H1 (cell line): ENCODE measurements at regions not wholly inside any gene's neighbourhood (a gene's known extent, or its start where the extent isn't known, plus 50 kb on each side); places are given as distances from the start of the nearest gene placed in this dataset.

ENCODE experiments used
- CTCF ChIA-PET: fragments of 300-600 bp; sonication (Branson Sonifier 250); formaldehyde crosslinking; loops from one replicate; lab custom pipeline; 2021; ENCODE audit not compliant: partially characterized antibody; lab: Charles Lee
- POLR2A ChIA-PET: fragments of 300-600 bp; sonication (Branson Sonifier 250); formaldehyde crosslinking; loops from one replicate; lab custom pipeline; 2021; ENCODE audit warnings: inconsistent platforms; ENCODE audit not compliant: partially characterized antibody; lab: Charles Lee
- DNase-seq, 2 experiments: peaks; one replicate each; pipeline versions ENCODE4 v3.0.0 to v3.0.0-alpha.2; 2010 to 2022; ENCODE audit warnings: low spot score in 2 of 2, low read depth in 1 of 2, mixed read lengths in 1 of 2
- FAIRE-seq: peaks from 2 replicates; lab custom pipeline; 2011; peaks lifted over from hg19 to GRCh38; lab: Jason Lieb, UNC
- H2AFZ ChIP-seq: 2 replicates; pipeline ENCODE4 v1.8.1; 2012; ENCODE audit warnings: low read length, inconsistent platforms
- H2AK5ac ChIP-seq: 2 replicates; pipeline ENCODE4 v1.6.1; 2013; ENCODE audit warnings: low read depth, low read length
- H2BK120ac ChIP-seq: replicated peaks from 2 replicates; pipeline ENCODE3; 2013; ENCODE audit warnings: low read depth, low read length, inconsistent platforms
- H2BK12ac ChIP-seq: 2 replicates; pipeline ENCODE4 v1.6.1; 2013; ENCODE audit warnings: low read depth, low read length
- H2BK15ac ChIP-seq: 2 replicates; pipeline ENCODE4 v1.6.1; 2013; ENCODE audit warnings: low read length
- H2BK20ac ChIP-seq: 2 replicates; pipeline ENCODE4 v1.6.1; 2013; ENCODE audit warnings: low read length
- H2BK5ac ChIP-seq: 2 replicates; pipeline ENCODE4 v1.6.1; 2013; ENCODE audit warnings: low read depth, low read length
- H3K14ac ChIP-seq: 2 replicates; pipeline ENCODE4 v1.6.1; 2013; ENCODE audit warnings: inconsistent platforms; ENCODE audit not compliant: insufficient read length
- H3K18ac ChIP-seq: 2 replicates; pipeline ENCODE4 v1.6.1; 2013; ENCODE audit warnings: low read length; ENCODE audit errors: extremely low read depth
- H3K23ac ChIP-seq: 2 replicates; pipeline ENCODE4 v1.6.1; 2013; ENCODE audit warnings: inconsistent platforms; ENCODE audit not compliant: insufficient read length
- H3K23me2 ChIP-seq: 2 replicates; pipeline ENCODE4 v1.6.1; 2013; ENCODE audit warnings: low read depth, low read length
- H3K27ac ChIP-seq: 2 replicates; pipeline ENCODE4 v1.6.1; 2011; ENCODE audit warnings: low read depth, low read length, inconsistent platforms
- H3K27me3 ChIP-seq, 4 experiments: replicated peaks in 1 of 4; 1 replicate in 1 of 4; 2 replicates in 3 of 4; pipeline versions ENCODE4 v1.6.1 to v1.8.1; 2011 to 2013; ENCODE audit warnings: low read length in 3 of 4, mild to moderate bottlenecking in 3 of 4, inconsistent platforms in 2 of 4, mixed read lengths in 2 of 4, moderate library complexity in 1 of 4; ENCODE audit not compliant: control insufficient read depth in 3 of 4, insufficient read depth in 3 of 4; ENCODE audit errors: extremely low read depth in 1 of 4
- H3K36me3 ChIP-seq, 4 experiments: 2 replicates each; pipeline versions ENCODE4 v1.6.1 to v1.8.1; 2011 to 2013; ENCODE audit warnings: mild to moderate bottlenecking in 4 of 4, low read length in 3 of 4, moderate library complexity in 2 of 4, control low read depth in 1 of 4, inconsistent platforms in 1 of 4; ENCODE audit not compliant: insufficient read depth in 4 of 4, control insufficient read depth in 2 of 4
- H3K4ac ChIP-seq: replicated peaks from 2 replicates; pipeline ENCODE3; 2013; ENCODE audit warnings: low read length, low read depth, mixed read lengths, inconsistent platforms; ENCODE audit not compliant: insufficient read length
- H3K4me1 ChIP-seq, 4 experiments: replicated peaks in 1 of 4; 1 replicate in 1 of 4; 2 replicates in 3 of 4; pipeline versions ENCODE4 v1.6.1 to v1.8.1; 2011 to 2013; ENCODE audit warnings: low read length in 3 of 4, inconsistent platforms in 2 of 4, mixed read lengths in 1 of 4; ENCODE audit not compliant: insufficient read depth in 4 of 4, control insufficient read depth in 3 of 4
- H3K4me2 ChIP-seq, 2 experiments: 2 replicates each; pipeline versions ENCODE4 v1.6.1 to v1.8.1; 2011 to 2013; ENCODE audit warnings: low read depth in 2 of 2, low read length in 2 of 2, control low read depth in 1 of 2, inconsistent platforms in 1 of 2, mild to moderate bottlenecking in 1 of 2; ENCODE audit not compliant: insufficient read depth in 1 of 2
- H3K4me3 ChIP-seq, 4 experiments: fragments of 200-600, 300-600 bp in 1 of 4; sonication (generic), shearing (Covaris generic), sonication (Bioruptor Twin) in 1 of 4; 2 replicates each; pipeline versions ENCODE4 v1.5.1 to v1.8.1; 2011 to 2016; ENCODE audit warnings: low read length in 4 of 4, low read depth in 3 of 4, control low read depth in 2 of 4, inconsistent platforms in 2 of 4, mild to moderate bottlenecking in 2 of 4, mixed read lengths in 1 of 4, moderate library complexity in 1 of 4; ENCODE audit not compliant: insufficient read depth in 2 of 4; ENCODE audit errors: extremely low read depth in 1 of 4
- H3K56ac ChIP-seq: replicated peaks from 2 replicates; pipeline ENCODE3; 2013; ENCODE audit warnings: low read depth, mild to moderate bottlenecking, mixed read lengths, low read length, inconsistent platforms; ENCODE audit not compliant: insufficient read length
- H3K79me1 ChIP-seq: 2 replicates; pipeline ENCODE4 v1.6.1; 2013; ENCODE audit warnings: low read depth, low read length, control low read depth
- H3K79me2 ChIP-seq, 2 experiments: 2 replicates each; pipeline versions ENCODE4 v1.6.1 to v1.8.1; 2012 to 2013; ENCODE audit warnings: low read length in 2 of 2, mild to moderate bottlenecking in 2 of 2, inconsistent platforms in 1 of 2; ENCODE audit not compliant: insufficient read depth in 2 of 2, control insufficient read depth in 1 of 2
- H3K9ac ChIP-seq, 4 experiments: replicated peaks in 1 of 4; 1 replicate in 1 of 4; 2 replicates in 3 of 4; pipeline versions ENCODE4 v1.6.1 to v1.8.1; 2011 to 2013; ENCODE audit warnings: low read depth in 3 of 4, low read length in 3 of 4, control low read depth in 2 of 4, mild to moderate bottlenecking in 2 of 4, moderate library complexity in 2 of 4, inconsistent platforms in 1 of 4; ENCODE audit errors: extremely low read depth in 1 of 4
- H3K9me3 ChIP-seq, 2 experiments: 2 replicates each; pipeline versions ENCODE4 v1.6.1 to v1.8.1; 2012 to 2013; ENCODE audit warnings: mild to moderate bottlenecking in 2 of 2, moderate library complexity in 2 of 2, control low read depth in 1 of 2, inconsistent platforms in 1 of 2, low read depth in 1 of 2, low read length in 1 of 2, mixed read lengths in 1 of 2; ENCODE audit not compliant: insufficient read depth in 2 of 2
- H4K20me1 ChIP-seq, 2 experiments: replicated peaks in 1 of 2; 2 replicates each; pipeline versions ENCODE3 to v1.8.1; 2011 to 2013; ENCODE audit warnings: inconsistent platforms in 2 of 2, low read length in 2 of 2, mild to moderate bottlenecking in 1 of 2; ENCODE audit not compliant: insufficient read depth in 2 of 2, control insufficient read depth in 1 of 2
- H4K5ac ChIP-seq: 2 replicates; pipeline ENCODE4 v1.6.1; 2013; ENCODE audit warnings: low read length, low read depth, mixed read lengths, inconsistent platforms; ENCODE audit not compliant: insufficient read length
- H4K8ac ChIP-seq: 2 replicates; pipeline ENCODE4 v1.8.0; 2013; ENCODE audit warnings: mild to moderate bottlenecking, moderate library complexity, low read length, inconsistent platforms; ENCODE audit not compliant: insufficient read depth; ENCODE audit errors: extremely low read depth
- H4K91ac ChIP-seq: replicated peaks from 2 replicates; pipeline ENCODE3; 2013; ENCODE audit warnings: low read length, mixed read lengths, inconsistent platforms; ENCODE audit not compliant: insufficient read length
- ASH2L ChIP-seq: fragments of 200-600, 300-600 bp; sonication (generic); IDR thresholded peaks from one replicate; pipeline ENCODE4 v1.7.1; 2017; ENCODE audit warnings: low read length
- CBX5 ChIP-seq: fragments of 300-800, 300-1000 bp; sonication (generic); IDR thresholded peaks from 2 replicates; pipeline ENCODE4 v1.7.1; 2016; ENCODE audit warnings: antibody characterized with exemption, low read length, low read depth
- CHD2 ChIP-seq: IDR thresholded peaks from 2 replicates; pipeline ENCODE4 v1.6.1; 2012; ENCODE audit warnings: low read length, improper control_type of control experiment
- EP300 ChIP-seq, 2 experiments: IDR thresholded peaks; 1 replicate in 1 of 2; 2 replicates in 1 of 2; pipeline ENCODE4 v1.6.1; 2011 to 2012; ENCODE audit warnings: low read depth in 2 of 2, low read length in 2 of 2, mild to moderate bottlenecking in 2 of 2, borderline replicate concordance in 1 of 2, inconsistent platforms in 1 of 2, moderate library complexity in 1 of 2
- EZH2 ChIP-seq: fragments of 200-600 bp; sonication (generic); IDR thresholded peaks from 2 replicates; pipeline ENCODE4 v1.7.1; 2012; ENCODE audit warnings: low read depth, mild to moderate bottlenecking, moderate library complexity, low read length, inconsistent platforms; ENCODE audit not compliant: severe bottlenecking
- GTF2F1 ChIP-seq: IDR thresholded peaks from 2 replicates; pipeline ENCODE4 v1.6.1; 2012; ENCODE audit warnings: low read depth, low read length, improper control_type of control experiment, borderline replicate concordance
- KDM5A ChIP-seq: fragments of 200-600 bp; IDR thresholded peaks from 2 replicates; pipeline ENCODE4 v1.7.1; 2012; ENCODE audit warnings: mild to moderate bottlenecking, low read length, inconsistent platforms, mixed read lengths
- RFX5 ChIP-seq: IDR thresholded peaks from 2 replicates; pipeline ENCODE4 v1.6.1; 2011; ENCODE audit warnings: low read depth, low read length, improper control_type of control experiment, borderline replicate concordance
- SIN3A ChIP-seq, 2 experiments: IDR thresholded peaks in 1 of 2; conservative IDR thresholded peaks in 1 of 2; 2 replicates each; pipeline ENCODE4 v1.6.1; 2011 to 2012; ENCODE audit warnings: low read length in 2 of 2, improper control_type of control experiment in 1 of 2, low read depth in 1 of 2, mild to moderate bottlenecking in 1 of 2
- SP2 ChIP-seq: IDR thresholded peaks from 2 replicates; pipeline ENCODE4 v1.6.1; 2012; ENCODE audit warnings: mild to moderate bottlenecking, low read length, inconsistent platforms
- SUZ12 ChIP-seq: fragments of 200-600 bp; sonication (generic); IDR thresholded peaks from 2 replicates; pipeline ENCODE4 v1.6.1; 2012; ENCODE audit warnings: mild to moderate bottlenecking, inconsistent platforms, low read length, moderate library complexity, mixed read lengths
- YY1 ChIP-seq: IDR thresholded peaks from 2 replicates; pipeline ENCODE4 v1.6.1; 2011; ENCODE audit warnings: low read depth, mild to moderate bottlenecking, low read length
- WGBS, 2 experiments: shearing (Covaris generic) in 1 of 2; methylation state at CpG; one replicate each; pipeline versions ENCODE4 v1.1.6 to v1.1.7; 2013 to 2015; ENCODE audit warnings: low lambda C conversion rate in 2 of 2, mixed read lengths in 2 of 2, inconsistent platforms in 1 of 2, low coverage in 1 of 2, missing lambda C conversion rate in 1 of 2; ENCODE audit not compliant: insufficient replicate concordance in 2 of 2, insufficient coverage in 1 of 2, insufficient read length in 1 of 2; ENCODE audit errors: extremely low coverage in 1 of 2, missing lambda C conversion rate in 1 of 2; 5-methylcytosine and 5-hydroxymethylcytosine counted together
- TF ChIP-seq, protein P1 (sequence below): IDR thresholded peaks from 2 replicates; pipeline ENCODE4 v1.6.1; 2011; ENCODE audit warnings: low read length, improper control_type of control experiment

DNA sequence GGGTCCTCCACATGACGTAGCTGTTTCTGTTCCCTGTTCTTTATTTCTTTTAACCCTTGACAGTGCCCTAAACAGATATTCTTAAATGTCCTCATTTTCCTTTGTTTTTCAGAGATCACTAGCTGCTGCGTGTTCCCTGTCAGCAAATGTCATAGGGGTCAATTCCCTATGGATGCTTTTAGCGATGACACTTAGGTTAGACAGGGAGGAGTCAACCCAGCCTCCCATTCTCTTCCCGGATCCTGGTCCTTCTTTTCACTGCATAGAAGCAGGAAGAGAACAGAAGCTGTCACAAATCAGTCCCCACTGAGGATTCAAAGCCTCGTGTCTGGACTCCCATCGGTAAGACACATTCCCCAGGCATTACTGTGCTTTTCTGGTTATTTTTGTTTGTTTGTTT is 392.1 kb upstream of the PRKCQ start:
- no peaks in the 10 kb centered on the region for H4K20me1 ChIP-seq
- no peak overlapping the region for H3K27ac ChIP-seq
- no peak overlapping the region for H2BK20ac ChIP-seq
- no peaks in the 10 kb centered on the region for H3K79me1 ChIP-seq
- H2BK5ac ChIP-seq = no peak overlapping the region
- no peaks in the 10 kb centered on the region for H3K36me3 ChIP-seq
- no peak overlapping the region for H3K56ac ChIP-seq
- no peak for FAIRE-seq
- no peak overlapping the region for H3K4ac ChIP-seq
- H4K8ac ChIP-seq = no peak overlapping the region
- no peak overlapping the region for H3K9ac ChIP-seq
- H2BK15ac ChIP-seq = no peak overlapping the region
- no peak overlapping the region for H2BK12ac ChIP-seq
- H3K27me3 ChIP-seq = no peaks in the 10 kb centered on the region
- H3K79me2 ChIP-seq = no peaks in the 10 kb centered on the region
- no peak overlapping the region for H4K5ac ChIP-seq
- no peak overlapping the region for H3K18ac ChIP-seq
- WGBS, 2 experiments = 87% methylated on average over 6 of the region's 6 CpGs; no CpG with 5 or more reads in 1 of the 2 experiments
- no peak overlapping the region for H2BK120ac ChIP-seq
- no peak overlapping the region for H3K4me3 ChIP-seq
- H3K14ac ChIP-seq = no peak overlapping the region
- H3K9me3 ChIP-seq = no peaks in the 10 kb centered on the region
- H3K4me2 ChIP-seq = no peak overlapping the region
- H2AK5ac ChIP-seq = no peak overlapping the region
- no peak for DNase-seq
- H3K23me2 ChIP-seq = no peaks in the 10 kb centered on the region
- ChIA-PET CTCF (interaction anchor here (0.6 to 1.2 kb wide), 2 partner anchors 11 to 70 kb away, joined by 3 to 4 read pairs; no protein-coding TSS in a partner anchor), POLR2A (no interaction called here)
- H4K91ac ChIP-seq = no peak overlapping the region
- no peak overlapping the region for H2AFZ ChIP-seq
- H3K23ac ChIP-seq = no peak overlapping the region
- peaks cover 0 to under 1% (median 0%) of the 10 kb centered on the region in 4 experiments; a peak in 1 of 7 replicates for H3K4me1 ChIP-seq
- TF ChIP-seq CBX5 (no peak), ASH2L (no peak), SUZ12 (no peak), GTF2F1 (no peak), KDM5A (no peak), SP2 (no peak), SIN3A (conservative IDR thresholded peaks at IDR 0.05 in 1 of 2, IDR thresholded peaks at IDR 0.05 in 1 of 2; ENCODE audit: low read depth in 1 of 2, low read length in 2 of 2) (no peak), EP300 (IDR thresholded peaks at IDR 0.05; ENCODE audit: borderline replicate concordance in 1 of 2, low read depth in 2 of 2, low read length in 2 of 2) (no peak), CHD2 (no peak), EZH2 (no peak), RFX5 (no peak), YY1 (no peak)
- TF ChIP-seq, protein P1, sequence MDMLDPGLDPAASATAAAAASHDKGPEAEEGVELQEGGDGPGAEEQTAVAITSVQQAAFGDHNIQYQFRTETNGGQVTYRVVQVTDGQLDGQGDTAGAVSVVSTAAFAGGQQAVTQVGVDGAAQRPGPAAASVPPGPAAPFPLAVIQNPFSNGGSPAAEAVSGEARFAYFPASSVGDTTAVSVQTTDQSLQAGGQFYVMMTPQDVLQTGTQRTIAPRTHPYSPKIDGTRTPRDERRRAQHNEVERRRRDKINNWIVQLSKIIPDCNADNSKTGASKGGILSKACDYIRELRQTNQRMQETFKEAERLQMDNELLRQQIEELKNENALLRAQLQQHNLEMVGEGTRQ = no peak
